Adrenal gland (tissue), 9 donors: ENCODE measurements at regions not wholly inside any gene's neighbourhood (a gene's known extent, or its start where the extent isn't known, plus 50 kb on each side); places are given as distances from the start of the nearest gene placed in this dataset.
A peak's percentile ranks its signal among the peaks of the same experiment; 100 is the strongest.

Experiments
- DNase-seq, 7 donors: peaks; one replicate each; pipeline ENCODE4 v3.0.0-alpha.2; 2019 to 2020
- H3K27ac ChIP-seq, 5 donors: fragments of 200-600 bp; sonication (generic) in 4 of 5; 1 replicate in 3 of 5; 2 replicates in 2 of 5; pipeline versions ENCODE4 v1.5.1 to v1.8.0; 2016 to 2020; ENCODE audit warnings: mild to moderate bottlenecking in 1 of 5
- H3K27me3 ChIP-seq: fragments of 200-600 bp; 2 replicates; pipeline ENCODE4 v1.8.0; 2021
- H3K36me3 ChIP-seq, 2 donors: fragments of 200-600 bp; replicated peaks in 1 of 2; 1 replicate in 1 of 2; 2 replicates in 1 of 2; pipeline versions ENCODE4 v1.5.1 to v1.8.0; 2018 to 2022
- H3K4me1 ChIP-seq, 2 donors: fragments of 200-600 bp; replicated peaks in 1 of 2; 1 replicate in 1 of 2; 2 replicates in 1 of 2; pipeline versions ENCODE4 v1.5.1 to v1.8.0; 2018 to 2021
- H3K4me3 ChIP-seq, 4 donors: fragments of 200-600 bp; sonication (generic) in 3 of 4; one replicate each; pipeline ENCODE4 v1.5.1; 2016 to 2018
- H3K9me3 ChIP-seq, 3 donors: fragments of 200-600 bp; sonication (generic) in 1 of 3; replicated peaks in 1 of 3; 1 replicate in 2 of 3; 2 replicates in 1 of 3; pipeline versions ENCODE4 v1.5.1 to v1.8.0; 2016 to 2021
- CTCF ChIP-seq, 6 experiments: fragments of 450-650 bp in 4 of 6; fragments of 200-600 bp in 2 of 6; sonication (generic) in 1 of 6; IDR thresholded peaks; 1 replicate in 5 of 6; 2 replicates in 1 of 6; pipeline versions ENCODE4 v1.5.1 to v1.8.0; 2016 to 2021; ENCODE audit warnings: antibody characterized with exemption in 6 of 6, mild to moderate bottlenecking in 2 of 6, moderate library complexity in 1 of 6
- POLR2A ChIP-seq, 2 donors: fragments of 450-650 bp; IDR thresholded peaks; one replicate each; pipeline ENCODE4 v1.6.1; 2017; ENCODE audit warnings: antibody characterized with exemption in 2 of 2, mild to moderate bottlenecking in 2 of 2, moderate library complexity in 1 of 2
- WGBS, 4 donors: extraction: QIAGEN DNeasy Blood & Tissue Kit in 2 of 4; methylation state at CpG; one replicate each; pipeline versions ENCODE4 v1.1.5 to v1.1.7; 2013 to 2017; 5-methylcytosine and 5-hydroxymethylcytosine counted together
- intact Hi-C, 2 donors: fragments of 100-400 bp; cut with DNase I; formaldehyde crosslinking; loops; one replicate each; pipeline versions ENCODE4 v1.14.1 to v1.15.0; 2022 to 2023
- donor health status: healthy with polysubstance abuse.
- donor health status: Bipolar disorder and iron deficiency.
- donor health status: DM: yes; HTN: yes; CAD: no.
- donor health status: DM: no; HTN: no; CAD: no.
- donor health status: DM: no; HTN: no; CAD: no.

GRCh38 chr4:188956566-188956965, 817.3 kb downstream of the TRIML1 start:
- H3K27me3 ChIP-seq = no peaks in the 10 kb centered on the region
- intact Hi-C loops = no loop called here
- no peak overlapping the region for H3K4me3 ChIP-seq
- no peak overlapping the region for H3K27ac ChIP-seq
- TF ChIP-seq CTCF (IDR thresholded peaks at IDR 0.05) = no peak
- TF ChIP-seq POLR2A (IDR thresholded peaks at IDR 0.05) = no peak
- 74 to 82% (median 76%) methylated on average over 4 of the region's 4 CpGs for WGBS, 4 donors
- H3K36me3 ChIP-seq = no peaks in the 10 kb centered on the region
- H3K4me1 ChIP-seq = no peaks in the 10 kb centered on the region
- no peaks in the 10 kb centered on the region for H3K9me3 ChIP-seq
- no peak for DNase-seq

GRCh38 chr4:188958346-188958745, 819.1 kb downstream of the TRIML1 start:
- no peak overlapping the region for H3K27ac ChIP-seq
- intact Hi-C loops = no loop called here
- TF ChIP-seq POLR2A (IDR thresholded peaks at IDR 0.05) (no peak), CTCF (IDR thresholded peaks at IDR 0.05) (no peak)
- DNase-seq = no peak
- H3K4me3 ChIP-seq = no peak overlapping the region
- no peaks in the 10 kb centered on the region for H3K4me1 ChIP-seq
- no peaks in the 10 kb centered on the region for H3K9me3 ChIP-seq
- no peaks in the 10 kb centered on the region for H3K27me3 ChIP-seq
- H3K36me3 ChIP-seq = no peaks in the 10 kb centered on the region

- Histone ChIP-seq H3K27me3 (no peaks in the 10 kb centered on the region), H3K4me3 (no peak overlapping the region), H3K27ac (no peak overlapping the region), H3K4me1 (no peaks in the 10 kb centered on the region), H3K9me3 (no peaks in the 10 kb centered on the region), H3K36me3 (no peaks in the 10 kb centered on the region)
- no peak for DNase-seq
- 74 to 77% (median 76%) methylated on average over 5 to 6 of the region's 6 CpGs for WGBS, 4 donors
- intact Hi-C loops = no loop called here
- TF ChIP-seq POLR2A (IDR thresholded peaks at IDR 0.05) = no peak
- no peak for TF ChIP-seq CTCF (IDR thresholded peaks at IDR 0.05)
Observed at GRCh38 chr4:188959424-188959823, 820.2 kb downstream of the TRIML1 start.

- Histone ChIP-seq H3K27ac (peak overlapping the region in 1 of 5 donors; percentile 28), H3K27me3 (no peaks in the 10 kb centered on the region), H3K4me1 (no peaks in the 10 kb centered on the region), H3K4me3 (no peak overlapping the region), H3K36me3 (no peaks in the 10 kb centered on the region), H3K9me3 (no peaks in the 10 kb centered on the region)
- intact Hi-C loops = no loop called here
- TF ChIP-seq POLR2A (IDR thresholded peaks at IDR 0.05) (no peak), CTCF (IDR thresholded peaks at IDR 0.05) (no peak)
- WGBS, 4 donors = 44 to 67% (median 49%) methylated on average over 4 of the region's 4 CpGs
- peak in 1 of 7 donors; percentile 3 for DNase-seq
Observed at GRCh38 chr4:188960411-188961093, 821.3 kb downstream of the TRIML1 start.
